ENCODE measurements at regions not wholly inside any gene's neighbourhood (a gene's known extent, or its start where the extent isn't known, plus 50 kb on each side); places are given as distances from the start of the nearest gene placed in this dataset.

DNA sequence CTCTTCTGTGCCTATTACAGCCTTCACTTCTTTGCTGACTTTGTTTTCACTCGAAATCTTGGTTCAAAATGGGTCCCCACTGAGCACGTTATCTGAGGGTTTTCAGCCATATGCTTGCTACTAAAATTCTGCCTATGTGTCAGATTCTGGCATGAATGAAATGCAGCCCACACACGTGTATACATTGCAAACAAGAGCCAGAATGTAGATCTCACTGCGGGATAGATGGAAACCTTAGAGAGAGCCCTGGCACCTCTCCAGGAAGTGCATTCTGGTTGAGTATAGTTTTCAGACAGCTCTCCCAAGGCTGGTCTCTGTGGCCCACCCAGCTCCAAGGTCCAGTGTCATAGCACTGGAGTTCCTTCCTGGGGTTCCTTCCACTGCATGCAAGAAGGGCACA is 234.7 kb upstream of the GJB5 start:
- H3K27me3 ChIP-seq = no peaks in the 10 kb centered on the region
- H3K4me3 ChIP-seq = no peak overlapping the region
- H3K36me3 ChIP-seq = no peaks in the 10 kb centered on the region
- intact Hi-C loops (cut with DNase I; ENCODE audit: low total_unique reads) = no loop called here
- H3K9me3 ChIP-seq = no peaks in the 10 kb centered on the region
- no peaks in the 10 kb centered on the region for H3K4me1 ChIP-seq
- DNase-seq = no peak
- TF ChIP-seq POLR2A (IDR thresholded peaks at IDR 0.05) = no peak
- no peak for TF ChIP-seq POLR2AphosphoS5 (IDR thresholded peaks at IDR 0.05)
- TF ChIP-seq, protein P1, sequence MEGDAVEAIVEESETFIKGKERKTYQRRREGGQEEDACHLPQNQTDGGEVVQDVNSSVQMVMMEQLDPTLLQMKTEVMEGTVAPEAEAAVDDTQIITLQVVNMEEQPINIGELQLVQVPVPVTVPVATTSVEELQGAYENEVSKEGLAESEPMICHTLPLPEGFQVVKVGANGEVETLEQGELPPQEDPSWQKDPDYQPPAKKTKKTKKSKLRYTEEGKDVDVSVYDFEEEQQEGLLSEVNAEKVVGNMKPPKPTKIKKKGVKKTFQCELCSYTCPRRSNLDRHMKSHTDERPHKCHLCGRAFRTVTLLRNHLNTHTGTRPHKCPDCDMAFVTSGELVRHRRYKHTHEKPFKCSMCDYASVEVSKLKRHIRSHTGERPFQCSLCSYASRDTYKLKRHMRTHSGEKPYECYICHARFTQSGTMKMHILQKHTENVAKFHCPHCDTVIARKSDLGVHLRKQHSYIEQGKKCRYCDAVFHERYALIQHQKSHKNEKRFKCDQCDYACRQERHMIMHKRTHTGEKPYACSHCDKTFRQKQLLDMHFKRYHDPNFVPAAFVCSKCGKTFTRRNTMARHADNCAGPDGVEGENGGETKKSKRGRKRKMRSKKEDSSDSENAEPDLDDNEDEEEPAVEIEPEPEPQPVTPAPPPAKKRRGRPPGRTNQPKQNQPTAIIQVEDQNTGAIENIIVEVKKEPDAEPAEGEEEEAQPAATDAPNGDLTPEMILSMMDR (IDR thresholded peaks at IDR 0.05) = no peak
- no peak for TF ChIP-seq EP300 (IDR thresholded peaks at IDR 0.05; ENCODE audit: low read depth)
- WGBS, 2 donors (ENCODE audit: low coverage in 1 of 2) = 35% methylated on average over 4 of the region's 4 CpGs; no CpG with 5 or more reads in 1 of the 2 donors
- no peak overlapping the region for H3K27ac ChIP-seq
- in situ Hi-C loops (cut with MboI; ENCODE audit: low pct_ligation_motif_present in 1 of 4, low pct_unique_long_range_greater_than_20kb in 1 of 4, low sequenced_read_pairs in 3 of 4) = no loop called here

DNA sequence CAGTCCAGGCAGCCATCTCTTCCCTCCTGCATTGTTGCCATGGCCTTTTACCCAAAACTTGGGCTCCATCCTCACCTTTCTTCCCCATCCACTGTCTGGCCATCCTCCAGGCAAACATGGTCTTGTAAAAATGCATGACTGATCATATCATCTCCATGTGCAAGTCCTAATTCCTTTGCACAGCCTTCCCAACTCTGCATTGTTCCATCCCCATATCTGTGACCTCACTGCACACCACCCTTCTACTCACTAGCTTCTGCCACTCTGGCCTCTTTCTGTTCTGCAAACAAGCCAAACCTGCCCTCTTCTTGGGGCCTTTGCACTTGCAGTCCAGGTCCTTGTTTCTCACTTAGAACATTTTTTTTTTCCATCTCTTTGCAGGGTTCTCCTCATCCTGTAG is 230.1 kb upstream of the GJB5 start:
- no peak for TF ChIP-seq EP300 (IDR thresholded peaks at IDR 0.05; ENCODE audit: low read depth)
- TF ChIP-seq POLR2A (IDR thresholded peaks at IDR 0.05) = no peak
- H3K9me3 ChIP-seq = no peaks in the 10 kb centered on the region
- in situ Hi-C loops (cut with MboI; ENCODE audit: low pct_ligation_motif_present in 1 of 4, low pct_unique_long_range_greater_than_20kb in 1 of 4, low sequenced_read_pairs in 3 of 4) = no loop called here

DNA sequence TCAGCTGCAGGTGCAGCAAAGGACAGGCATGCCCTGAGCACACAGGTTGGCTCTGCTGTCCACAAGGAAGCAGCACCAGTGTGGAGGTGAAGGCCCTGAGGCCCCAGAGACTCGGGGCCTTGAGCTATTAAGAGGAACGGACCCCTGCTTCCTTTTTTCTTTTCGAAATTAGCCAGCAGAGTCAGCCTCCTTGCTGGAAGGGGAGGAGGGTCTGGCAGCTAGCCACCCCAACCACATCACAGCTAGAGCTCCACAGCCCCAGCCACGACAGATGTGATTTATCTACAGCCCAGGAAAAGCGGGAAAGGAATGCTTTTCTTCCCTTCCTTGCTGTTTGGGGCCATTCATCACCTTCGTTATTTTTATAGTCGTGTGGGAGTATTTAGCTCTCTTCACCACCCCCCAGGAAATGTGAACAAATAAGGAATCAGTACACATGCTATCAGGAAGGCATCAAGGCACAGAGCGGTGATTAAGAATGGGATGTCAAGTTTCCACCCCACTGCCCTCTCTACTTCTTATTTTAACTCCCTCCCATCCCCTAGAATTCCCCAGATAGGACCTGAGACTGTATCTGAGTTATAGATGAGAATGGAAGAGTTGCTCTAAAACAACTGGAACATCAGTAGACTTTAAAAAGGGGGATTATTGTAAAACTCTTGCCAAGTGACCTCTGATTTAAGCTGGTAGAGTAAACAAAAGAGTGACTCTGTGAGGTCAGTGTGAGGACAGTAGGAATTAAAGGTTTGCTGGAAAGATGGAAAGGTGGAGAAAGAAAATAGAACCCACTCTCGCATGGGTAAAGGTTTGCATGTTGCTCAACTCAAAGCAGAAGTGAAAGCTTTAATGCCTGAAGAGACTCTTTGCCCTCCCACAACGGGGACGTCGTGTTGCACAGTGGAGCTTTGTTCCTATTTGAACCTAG is 224.7 kb upstream of the GJB5 start:
- no peak overlapping the region for H3K27ac ChIP-seq
- no peak overlapping the region for H3K4me3 ChIP-seq
- in situ Hi-C loops (cut with MboI; ENCODE audit: low pct_ligation_motif_present in 1 of 4, low pct_unique_long_range_greater_than_20kb in 1 of 4, low sequenced_read_pairs in 3 of 4) = no loop called here
- H3K9me3 ChIP-seq = no peaks in the 10 kb centered on the region
- WGBS, 2 donors (ENCODE audit: low coverage in 1 of 2) = 17 to 26% methylated on average over 5 to 12 of the region's 12 CpGs
- no peaks in the 10 kb centered on the region for H3K27me3 ChIP-seq
- intact Hi-C loops (cut with DNase I; ENCODE audit: low total_unique reads) = no loop called here
- no peak for DNase-seq
- no peaks in the 10 kb centered on the region for H3K36me3 ChIP-seq
- H3K4me1 ChIP-seq = no peaks in the 10 kb centered on the region
- TF ChIP-seq, protein P1 (IDR thresholded peaks at IDR 0.05) = no peak
- TF ChIP-seq POLR2A (IDR thresholded peaks at IDR 0.05) (no peak), POLR2AphosphoS5 (IDR thresholded peaks at IDR 0.05) (no peak), EP300 (IDR thresholded peaks at IDR 0.05; ENCODE audit: low read depth) (no peak)

More for the DNA sequence above, 230.1 kb upstream of the GJB5 start:
- intact Hi-C loops (cut with DNase I; ENCODE audit: low total_unique reads) = no loop called here
- Histone ChIP-seq H3K4me3 (no peak overlapping the region), H3K36me3 (no peaks in the 10 kb centered on the region), H3K4me1 (no peaks in the 10 kb centered on the region), H3K27me3 (no peaks in the 10 kb centered on the region), H3K27ac (no peak overlapping the region)
- DNase-seq = no peak

DNA sequence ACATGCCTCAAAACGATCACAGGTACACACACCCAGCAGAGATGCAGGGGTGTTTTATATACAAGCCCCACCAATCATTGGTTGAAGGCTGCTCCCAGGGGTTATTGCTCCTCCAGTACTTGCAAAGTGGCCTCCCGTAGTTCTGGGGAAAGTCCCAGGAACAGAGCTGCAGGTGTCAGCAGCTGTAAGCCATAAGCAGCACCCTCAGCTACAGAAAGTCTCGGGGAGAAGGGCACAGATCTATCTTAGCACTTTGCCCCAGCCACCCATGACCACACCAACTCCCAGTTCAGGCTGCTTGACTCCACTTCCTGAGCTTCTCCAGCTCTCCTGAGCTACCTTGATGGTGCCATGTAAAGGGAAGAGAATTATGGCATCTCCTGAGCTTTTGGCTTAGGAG is 222.7 kb upstream of the GJB5 start:
- no peaks in the 10 kb centered on the region for H3K9me3 ChIP-seq
- no peak for DNase-seq
- H3K36me3 ChIP-seq = no peaks in the 10 kb centered on the region
- no peaks in the 10 kb centered on the region for H3K27me3 ChIP-seq
- TF ChIP-seq POLR2A (IDR thresholded peaks at IDR 0.05) (no peak), EP300 (IDR thresholded peaks at IDR 0.05; ENCODE audit: low read depth) (no peak), POLR2AphosphoS5 (IDR thresholded peaks at IDR 0.05) (no peak)
- TF ChIP-seq, protein P1 (IDR thresholded peaks at IDR 0.05) = no peak
- in situ Hi-C loops (cut with MboI; ENCODE audit: low pct_ligation_motif_present in 1 of 4, low pct_unique_long_range_greater_than_20kb in 1 of 4, low sequenced_read_pairs in 3 of 4) (no loop called here), intact Hi-C loops (cut with DNase I; ENCODE audit: low total_unique reads) (no loop called here)
- no peak overlapping the region for H3K4me3 ChIP-seq
- WGBS, 2 donors (ENCODE audit: low coverage in 1 of 2) = 19% methylated on average over 3 of the region's 3 CpGs; no CpG with 5 or more reads in 1 of the 2 donors
- no peak overlapping the region for H3K27ac ChIP-seq
- H3K4me1 ChIP-seq = no peaks in the 10 kb centered on the region
